ENCODE measurements at regions not wholly inside any gene's neighbourhood (a gene's known extent, or its start where the extent isn't known, plus 50 kb on each side); places are given as distances from the start of the nearest gene placed in this dataset.
"Not testable (repeated sequence)": the region's sequence is repeated elsewhere in the genome, so short reads cannot be mapped to it uniquely, and the experiment has no call there.

DNA sequence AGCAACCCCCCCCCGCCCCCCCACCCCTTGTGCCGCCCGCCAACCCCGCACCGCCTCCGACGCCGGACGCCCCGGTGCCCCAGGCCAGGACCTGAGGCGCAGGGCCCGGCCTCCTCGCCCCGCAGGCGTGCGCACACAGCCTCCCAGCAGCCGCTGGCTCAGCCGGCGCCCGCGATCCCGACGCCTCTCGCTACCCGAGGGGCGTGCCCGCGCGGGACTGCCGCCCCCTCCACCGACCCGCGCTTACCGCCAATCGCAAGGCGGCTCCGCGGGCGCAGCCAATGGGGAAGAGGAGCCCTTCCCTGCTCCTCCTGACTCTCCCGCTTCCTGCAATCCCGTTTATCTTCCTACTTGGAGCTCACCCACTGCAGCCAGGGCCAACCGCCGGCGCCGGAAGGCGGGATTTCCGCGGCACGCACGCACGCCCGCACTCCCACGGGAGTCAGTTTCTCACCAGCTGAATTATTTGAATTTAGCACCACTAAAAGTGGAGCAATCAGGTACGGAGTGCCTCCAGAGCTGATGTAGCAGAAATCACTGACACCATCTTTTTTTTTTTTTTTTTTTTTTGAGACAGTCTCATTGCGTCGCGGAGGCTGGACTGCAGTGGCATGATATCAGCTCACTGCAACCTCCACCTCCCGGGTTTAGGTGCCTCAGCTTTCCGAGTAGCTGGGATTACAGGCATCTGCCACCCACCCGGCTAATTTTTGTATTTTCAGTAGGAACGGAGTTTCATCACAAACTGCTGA, 65.0 kb upstream of the TP53TG3D start:
- FAIRE-seq; H3K27me3 ChIP-seq (ENCODE audit: control insufficient read depth, insufficient read depth, low read length); H3K4me3 ChIP-seq (ENCODE audit: low read depth, low read length): not testable (repeated sequence)

GRCh38 chr16:32202585-32202984, 50.5 kb upstream of the TP53TG3D start:
- H3K4me3 ChIP-seq (ENCODE audit: low read depth, low read length); DNase-seq (ENCODE audit: low read depth); H3K36me3 ChIP-seq (ENCODE audit: control insufficient read depth, insufficient read depth, low read length); H3K27me3 ChIP-seq (ENCODE audit: control insufficient read depth, insufficient read depth, low read length); FAIRE-seq: not testable (repeated sequence)

More for the DNA sequence above, 65.0 kb upstream of the TP53TG3D start:
- not testable (repeated sequence) for H3K36me3 ChIP-seq (ENCODE audit: control insufficient read depth, insufficient read depth, low read length); DNase-seq (ENCODE audit: low read depth)
